NT2/D1 (cell line): ENCODE measurements at regions not wholly inside any gene's neighbourhood (a gene's known extent, or its start where the extent isn't known, plus 50 kb on each side); places are given as distances from the start of the nearest gene placed in this dataset.

Experiments
- DNase-seq: peaks from one replicate; pipeline ENCODE4 v3.0.0-alpha.2; 2011; ENCODE audit warnings: low read depth, low spot score
- H3K27me3 ChIP-seq: 2 replicates; pipeline ENCODE4 v1.6.0; 2011; ENCODE audit warnings: mild to moderate bottlenecking; ENCODE audit not compliant: insufficient read length, insufficient read depth
- H3K36me3 ChIP-seq: 2 replicates; pipeline ENCODE4 v1.6.1; 2011; ENCODE audit warnings: mild to moderate bottlenecking, low read length, mixed read lengths; ENCODE audit not compliant: insufficient read depth, insufficient read length
- H3K4me1 ChIP-seq: 2 replicates; pipeline ENCODE4 v1.5.1; 2011; ENCODE audit not compliant: insufficient read depth, insufficient read length
- H3K4me3 ChIP-seq: 2 replicates; pipeline ENCODE4 v1.5.1; 2011; ENCODE audit warnings: low read depth; ENCODE audit not compliant: insufficient read length
- H3K9ac ChIP-seq: 2 replicates; pipeline ENCODE4 v1.6.0; 2011; ENCODE audit warnings: low read depth; ENCODE audit not compliant: insufficient read length
- H3K9me3 ChIP-seq: 2 replicates; pipeline ENCODE4 v1.5.1; 2011; ENCODE audit warnings: mild to moderate bottlenecking, low read length; ENCODE audit not compliant: insufficient read depth
- SUZ12 ChIP-seq: IDR thresholded peaks from 2 replicates; pipeline ENCODE4 v1.6.1; 2011; ENCODE audit not compliant: insufficient read length, insufficient read depth; ENCODE audit errors: extremely low read depth
- YY1 ChIP-seq: IDR thresholded peaks from 2 replicates; pipeline ENCODE4 v1.6.1; 2011; ENCODE audit not compliant: insufficient read length, insufficient read depth
- ZNF274 ChIP-seq: IDR thresholded peaks from 2 replicates; pipeline ENCODE4 v1.6.1; 2011; ENCODE audit warnings: mild to moderate bottlenecking, low read depth, low read length

DNA sequence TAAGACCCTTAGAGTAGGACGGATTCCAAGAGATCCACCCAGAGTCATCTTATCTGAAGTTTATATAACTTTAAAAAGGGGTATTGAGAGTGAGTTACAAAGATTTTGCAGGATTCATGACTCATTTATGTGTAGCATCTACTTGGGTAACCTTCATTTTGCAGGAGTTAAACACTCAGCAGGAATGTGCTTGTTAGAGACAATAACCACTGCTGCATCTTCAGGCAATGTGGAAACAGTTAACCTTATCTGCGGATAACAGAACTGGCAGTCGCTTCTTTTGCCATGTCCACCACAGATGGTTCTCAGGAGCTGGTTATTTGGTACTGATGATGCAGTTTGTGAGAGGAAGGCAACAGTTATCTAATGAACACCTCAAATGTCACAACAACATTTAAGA lies 417.9 kb upstream of the DDI1 start:
- Histone ChIP-seq H3K9me3 (no peaks in the 10 kb centered on the region), H3K27me3 (no peaks in the 10 kb centered on the region), H3K4me3 (no peak overlapping the region), H3K9ac (no peak overlapping the region), H3K36me3 (no peaks in the 10 kb centered on the region), H3K4me1 (peaks cover 2% of the 10 kb centered on the region)
- TF ChIP-seq ZNF274 (no peak), SUZ12 (no peak), YY1 (no peak)
- DNase-seq, result no peak

DNA sequence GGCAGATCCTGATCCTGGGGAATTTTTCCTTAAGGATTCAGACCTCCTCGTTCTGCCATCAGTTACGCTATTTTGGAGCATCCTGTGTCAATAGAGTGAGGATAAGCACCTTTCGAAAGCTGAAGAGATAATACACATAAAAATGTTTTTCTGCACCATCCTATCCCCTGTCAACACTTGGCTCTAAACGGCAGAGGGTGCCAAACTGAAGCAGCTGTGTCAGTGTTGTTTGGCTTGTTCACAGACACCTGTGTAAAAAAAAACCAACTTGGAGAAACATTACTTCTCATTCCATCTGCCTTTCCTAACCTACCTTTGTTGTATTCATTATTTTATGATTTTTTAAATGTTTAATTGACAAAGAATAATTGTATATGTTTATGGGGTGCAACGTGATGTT lies 417.0 kb upstream of the DDI1 start:
- H3K9me3 ChIP-seq, result no peaks in the 10 kb centered on the region
- H3K4me3 ChIP-seq, result no peak overlapping the region
- no peak overlapping the region for H3K9ac ChIP-seq
- no peaks in the 10 kb centered on the region for H3K36me3 ChIP-seq
- TF ChIP-seq SUZ12, result no peak
- TF ChIP-seq ZNF274, result no peak
- H3K4me1 ChIP-seq, result peaks cover 2% of the 10 kb centered on the region
- DNase-seq, result no peak
- no peaks in the 10 kb centered on the region for H3K27me3 ChIP-seq

DNA sequence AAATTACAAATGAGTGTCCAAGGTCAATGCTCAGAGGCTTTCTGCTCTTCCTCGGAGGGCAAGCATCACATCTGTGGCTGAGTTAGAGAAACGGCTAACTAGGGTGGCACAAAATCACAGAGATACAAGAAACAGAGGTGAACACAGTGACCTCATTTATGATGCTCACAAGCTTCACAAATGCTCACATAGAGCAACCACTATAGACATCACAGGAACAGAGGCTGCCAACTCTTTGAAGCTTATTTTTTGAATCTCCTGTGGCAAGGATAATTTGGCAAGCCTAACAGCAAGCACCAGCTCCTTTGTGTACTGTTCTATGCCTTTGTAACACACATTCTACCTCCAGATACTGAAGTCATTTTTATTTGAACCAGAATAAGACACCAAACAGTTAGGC lies 416.5 kb upstream of the DDI1 start:
- Histone ChIP-seq H3K27me3 (no peaks in the 10 kb centered on the region), H3K36me3 (no peaks in the 10 kb centered on the region), H3K4me3 (no peak overlapping the region), H3K4me1 (peaks cover 2% of the 10 kb centered on the region), H3K9me3 (no peaks in the 10 kb centered on the region), H3K9ac (no peak overlapping the region)
- TF ChIP-seq SUZ12 (no peak), YY1 (no peak), ZNF274 (no peak)
- DNase-seq, result no peak

DNA sequence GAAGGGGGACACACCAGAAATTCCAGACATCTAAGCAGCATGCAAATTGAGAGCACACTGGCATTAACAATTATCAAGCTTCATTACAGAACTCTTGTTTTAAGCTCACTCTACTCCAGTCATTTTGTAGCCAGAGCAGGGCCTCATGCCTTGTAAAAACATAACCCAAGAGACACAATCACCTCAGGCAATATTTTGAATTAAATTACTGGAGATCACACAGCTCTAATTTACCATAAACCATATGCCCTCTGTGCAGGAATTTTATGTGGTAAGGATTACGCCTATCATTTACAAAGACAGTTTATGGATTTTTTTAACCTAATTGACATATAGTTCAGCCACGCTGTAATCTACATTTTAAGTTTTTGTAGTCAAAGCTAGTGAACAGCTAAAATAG lies 414.1 kb upstream of the DDI1 start:
- no peak for DNase-seq
- H3K36me3 ChIP-seq, result no peaks in the 10 kb centered on the region
- no peaks in the 10 kb centered on the region for H3K27me3 ChIP-seq
- no peak for TF ChIP-seq SUZ12
- no peak for TF ChIP-seq ZNF274
- no peak for TF ChIP-seq YY1
- no peak overlapping the region for H3K4me3 ChIP-seq
- no peaks in the 10 kb centered on the region for H3K9me3 ChIP-seq
- H3K4me1 ChIP-seq, result peaks cover 2% of the 10 kb centered on the region
- no peak overlapping the region for H3K9ac ChIP-seq

- no peak overlapping the region for H3K9ac ChIP-seq
- H3K9me3 ChIP-seq, result no peaks in the 10 kb centered on the region
- DNase-seq, result no peak
- H3K4me3 ChIP-seq, result no peak overlapping the region
- H3K4me1 ChIP-seq, result peaks cover 2% of the 10 kb centered on the region
- no peak for TF ChIP-seq ZNF274
- TF ChIP-seq SUZ12, result no peak
- no peak for TF ChIP-seq YY1
- H3K27me3 ChIP-seq, result no peaks in the 10 kb centered on the region
- H3K36me3 ChIP-seq, result no peaks in the 10 kb centered on the region
These were observed 412.5 kb upstream of the DDI1 start for GRCh38 chr11:103623933-103624332.

- H3K27me3 ChIP-seq, result no peaks in the 10 kb centered on the region
- H3K9me3 ChIP-seq, result no peaks in the 10 kb centered on the region
- peaks cover under 1% of the 10 kb centered on the region for H3K4me1 ChIP-seq
- H3K36me3 ChIP-seq, result no peaks in the 10 kb centered on the region
- DNase-seq, result peak; percentile 65
- no peak for TF ChIP-seq SUZ12
- no peak for TF ChIP-seq ZNF274
- no peak for TF ChIP-seq YY1
- no peak overlapping the region for H3K4me3 ChIP-seq
- H3K9ac ChIP-seq, result no peak overlapping the region
These were observed 411.5 kb upstream of the DDI1 start for GRCh38 chr11:103624708-103625623.

DNA sequence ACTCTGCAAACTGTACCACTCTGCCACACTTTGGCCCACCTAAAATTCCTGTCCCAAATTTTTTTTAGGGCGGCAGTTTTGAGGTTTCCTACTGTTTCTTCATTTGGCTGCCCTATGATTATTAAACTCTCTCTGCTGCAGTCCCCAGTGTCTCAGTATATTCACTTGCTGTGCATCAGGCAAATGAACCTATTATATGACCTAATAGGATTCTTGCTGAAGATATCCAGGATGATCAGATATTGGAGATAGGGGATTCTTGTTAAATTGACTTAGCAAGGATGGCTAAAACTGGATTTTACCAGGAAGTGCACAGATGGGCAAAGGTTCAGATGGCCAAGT lies 410.8 kb upstream of the DDI1 start:
- Histone ChIP-seq H3K9ac (no peak overlapping the region), H3K27me3 (no peaks in the 10 kb centered on the region), H3K4me3 (no peak overlapping the region), H3K4me1 (no peaks in the 10 kb centered on the region), H3K9me3 (no peaks in the 10 kb centered on the region), H3K36me3 (no peaks in the 10 kb centered on the region)
- no peak for TF ChIP-seq ZNF274
- no peak for DNase-seq

- Histone ChIP-seq H3K36me3 (no peaks in the 10 kb centered on the region), H3K9me3 (no peaks in the 10 kb centered on the region), H3K4me1 (no peaks in the 10 kb centered on the region), H3K27me3 (no peaks in the 10 kb centered on the region), H3K4me3 (no peak overlapping the region), H3K9ac (no peak overlapping the region)
- DNase-seq, result no peak
- TF ChIP-seq YY1, result no peak
These were observed 408.3 kb upstream of the DDI1 start for GRCh38 chr11:103628121-103628520.
